CD4-positive, alpha-beta T cell (primary cell): ENCODE measurements at regions not wholly inside any gene's neighbourhood (a gene's known extent, or its start where the extent isn't known, plus 50 kb on each side); places are given as distances from the start of the nearest gene placed in this dataset.
A peak's percentile ranks its signal among the peaks of the same experiment; 100 is the strongest.

Source experiments
- ATAC-seq: fragments of 200-7000 bp; cut with Tn5 transposase; one replicate; pipeline ENCODE4 v1.10.0; 2022; ENCODE audit warnings: mild to moderate bottlenecking; ENCODE audit not compliant: poor library complexity
- CTCF ChIA-PET: fragments of 350-600 bp; sonication (Branson Sonifier 250); formaldehyde crosslinking; loops from one replicate; lab custom pipeline; 2021; ENCODE audit warnings: antibody characterized with exemption, inconsistent platforms; lab: Charles Lee
- POLR2A ChIA-PET: fragments of 350-600 bp; sonication (Branson Sonifier 250); formaldehyde crosslinking; loops from one replicate; lab custom pipeline; 2021; ENCODE audit warnings: antibody characterized with exemption, inconsistent platforms; lab: Charles Lee
- DNase-seq, 14 experiments: peaks; one replicate each; pipeline ENCODE4 v3.0.0-alpha.2; 2013 to 2020; ENCODE audit warnings: mixed read lengths in 2 of 14
- H3K27ac ChIP-seq, 2 donors: one replicate each; pipeline versions ENCODE4 v1.5.1 to v1.7.0; 2013; ENCODE audit warnings: low read length in 2 of 2, low read depth in 1 of 2, mild to moderate bottlenecking in 1 of 2
- H3K27me3 ChIP-seq, 2 experiments: 1 replicate in 1 of 2; 2 replicates in 1 of 2; pipeline versions ENCODE4 v1.6.1 to v1.7.0; 2013; ENCODE audit warnings: low read length in 2 of 2, control low read depth in 1 of 2, mild to moderate bottlenecking in 1 of 2, moderate library complexity in 1 of 2; ENCODE audit not compliant: insufficient read depth in 2 of 2, control insufficient read depth in 1 of 2
- H3K36me3 ChIP-seq: one replicate; pipeline ENCODE4 v1.6.1; 2013; ENCODE audit warnings: low read length, control low read depth; ENCODE audit not compliant: insufficient read depth
- H3K4me1 ChIP-seq: one replicate; pipeline ENCODE4 v1.6.1; 2013; ENCODE audit warnings: low read length, control low read depth; ENCODE audit not compliant: insufficient read depth
- H3K4me3 ChIP-seq: one replicate; pipeline ENCODE4 v1.5.1; 2013; ENCODE audit warnings: mild to moderate bottlenecking, low read length, moderate library complexity
- H3K9me3 ChIP-seq, 2 experiments: 1 replicate in 1 of 2; 2 replicates in 1 of 2; pipeline versions ENCODE4 v1.6.1 to v1.7.0; 2013; ENCODE audit warnings: low read length in 2 of 2, mild to moderate bottlenecking in 2 of 2, control low read depth in 1 of 2, moderate library complexity in 1 of 2; ENCODE audit not compliant: control insufficient read depth in 1 of 2, insufficient read depth in 1 of 2
- H3K27ac Mint-ChIP-seq: one replicate; pipeline ENCODE4 v1.8.0; 2020; ENCODE audit warnings: mixed read lengths
- H3K27me3 Mint-ChIP-seq: one replicate; pipeline ENCODE4 v1.8.0; 2021; ENCODE audit warnings: mixed read lengths
- H3K36me3 Mint-ChIP-seq: one replicate; pipeline ENCODE4 v1.8.0; 2021; ENCODE audit warnings: low read depth, mixed read lengths
- H3K4me1 Mint-ChIP-seq: one replicate; pipeline ENCODE4 v1.8.0; 2021; ENCODE audit warnings: low read depth, mixed read lengths
- H3K4me3 Mint-ChIP-seq: one replicate; pipeline ENCODE4 v1.8.0; 2020; ENCODE audit warnings: mild to moderate bottlenecking, mixed read lengths
- H3K9me3 Mint-ChIP-seq: one replicate; pipeline ENCODE4 v1.8.0; 2020; ENCODE audit warnings: mixed read lengths
- intact Hi-C, 2 experiments: fragments of 100-400 bp; cut with DNase I in 1 of 2; cut with micrococcal nuclease in 1 of 2; formaldehyde crosslinking; loops; one replicate each; pipeline versions ENCODE4 v1.15.1 to v1.9.0; 2023 to 2025; cut with DNase I, micrococcal nuclease
- TF ChIP-seq, protein P1 (sequence below): fragments of 200-600 bp; IDR thresholded peaks from one replicate; pipeline ENCODE4 v1.8.0; 2022; ENCODE audit warnings: antibody characterized with exemption, mild to moderate bottlenecking

- intact Hi-C loops: no loop called here
- CTCF ChIA-PET: no interaction called here
- Histone ChIP-seq H3K4me3 (no peak overlapping the region), H3K4me1 (peaks cover 13% of the 10 kb centered on the region), H3K9me3 (no peaks in the 10 kb centered on the region), H3K36me3 (no peaks in the 10 kb centered on the region), H3K27ac (no peak overlapping the region), H3K27me3 (no peaks in the 10 kb centered on the region)
- Mint-ChIP-seq H3K27me3 (no peaks in the 10 kb centered on the region), H3K36me3 (no peaks in the 10 kb centered on the region), H3K27ac (peak overlapping the region; percentile 66), H3K4me3 (peak overlapping the region; percentile 0), H3K9me3 (no peaks in the 10 kb centered on the region), H3K4me1 (peaks cover 22% of the 10 kb centered on the region)
- TF ChIP-seq, protein P1, sequence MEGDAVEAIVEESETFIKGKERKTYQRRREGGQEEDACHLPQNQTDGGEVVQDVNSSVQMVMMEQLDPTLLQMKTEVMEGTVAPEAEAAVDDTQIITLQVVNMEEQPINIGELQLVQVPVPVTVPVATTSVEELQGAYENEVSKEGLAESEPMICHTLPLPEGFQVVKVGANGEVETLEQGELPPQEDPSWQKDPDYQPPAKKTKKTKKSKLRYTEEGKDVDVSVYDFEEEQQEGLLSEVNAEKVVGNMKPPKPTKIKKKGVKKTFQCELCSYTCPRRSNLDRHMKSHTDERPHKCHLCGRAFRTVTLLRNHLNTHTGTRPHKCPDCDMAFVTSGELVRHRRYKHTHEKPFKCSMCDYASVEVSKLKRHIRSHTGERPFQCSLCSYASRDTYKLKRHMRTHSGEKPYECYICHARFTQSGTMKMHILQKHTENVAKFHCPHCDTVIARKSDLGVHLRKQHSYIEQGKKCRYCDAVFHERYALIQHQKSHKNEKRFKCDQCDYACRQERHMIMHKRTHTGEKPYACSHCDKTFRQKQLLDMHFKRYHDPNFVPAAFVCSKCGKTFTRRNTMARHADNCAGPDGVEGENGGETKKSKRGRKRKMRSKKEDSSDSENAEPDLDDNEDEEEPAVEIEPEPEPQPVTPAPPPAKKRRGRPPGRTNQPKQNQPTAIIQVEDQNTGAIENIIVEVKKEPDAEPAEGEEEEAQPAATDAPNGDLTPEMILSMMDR: no peak
- DNase-seq (peak in 6 of 14 experiments; percentile 17 to 60 (median 56)), ATAC-seq (peak; percentile 83)
- POLR2A ChIA-PET: interaction anchor here (1.0 to 2.0 kb wide), 3 partner anchors 12 to 97 kb away, joined by 3 to 7 read pairs (median 4); no protein-coding TSS in a partner anchor
Measured at GRCh38 chr14:49959822-49960408, 67.0 kb downstream of the ARF6 start.

- Mint-ChIP-seq H3K9me3 (no peaks in the 10 kb centered on the region), H3K4me1 (peaks cover 22% of the 10 kb centered on the region), H3K4me3 (no peak overlapping the region), H3K27me3 (no peaks in the 10 kb centered on the region), H3K36me3 (no peaks in the 10 kb centered on the region), H3K27ac (peak overlapping the region; percentile 66)
- ATAC-seq (peak; percentile 24), DNase-seq (no peak)
- Histone ChIP-seq H3K27me3 (no peaks in the 10 kb centered on the region), H3K4me3 (no peak overlapping the region), H3K36me3 (no peaks in the 10 kb centered on the region), H3K9me3 (no peaks in the 10 kb centered on the region), H3K4me1 (peaks cover 13% of the 10 kb centered on the region), H3K27ac (no peak overlapping the region)
- TF ChIP-seq, protein P1: no peak
- intact Hi-C loops: no loop called here
- CTCF ChIA-PET: no interaction called here
- POLR2A ChIA-PET: interaction anchor here (0.6 to 2.0 kb wide), 2 partner anchors 11 to 157 kb away, joined by 3 to 7 read pairs; no protein-coding TSS in a partner anchor
Measured at GRCh38 chr14:49960453-49960852, 67.6 kb downstream of the ARF6 start.

GRCh38 chr14:49961270-49962222, 68.7 kb downstream of the ARF6 start:
- ATAC-seq (no peak), DNase-seq (no peak)
- peaks cover 28% of the 10 kb centered on the region for H3K4me1 Mint-ChIP-seq
- TF ChIP-seq, protein P1: no peak
- ChIA-PET POLR2A (interaction anchor here (0.6 to 1.0 kb wide), 2 partner anchors 10 to 156 kb away, joined by 3 read pairs; no protein-coding TSS in a partner anchor), CTCF (interaction anchor here (0.5 kb wide), 1 partner anchor 99 kb away, joined by 3 read pairs; no protein-coding TSS in a partner anchor)
- H3K27ac Mint-ChIP-seq: no peak overlapping the region
- no peaks in the 10 kb centered on the region for H3K27me3 ChIP-seq
- intact Hi-C loops: no loop called here
- peaks cover 13% of the 10 kb centered on the region for H3K4me1 ChIP-seq
- no peak overlapping the region for H3K4me3 ChIP-seq
- H3K27me3 Mint-ChIP-seq: no peaks in the 10 kb centered on the region
- H3K27ac ChIP-seq: no peak overlapping the region
- no peaks in the 10 kb centered on the region for H3K36me3 Mint-ChIP-seq
- H3K4me3 Mint-ChIP-seq: no peak overlapping the region
- H3K9me3 Mint-ChIP-seq: no peaks in the 10 kb centered on the region
- H3K9me3 ChIP-seq: no peaks in the 10 kb centered on the region
- H3K36me3 ChIP-seq: no peaks in the 10 kb centered on the region
